CD14-positive monocyte (primary cell): ENCODE measurements at regions not wholly inside any gene's neighbourhood (a gene's known extent, or its start where the extent isn't known, plus 50 kb on each side); places are given as distances from the start of the nearest gene placed in this dataset.
"Not testable (repeated sequence)": the region's sequence is repeated elsewhere in the genome, so short reads cannot be mapped to it uniquely, and the experiment has no call there.

Experiments used
- DNase-seq, 3 donors: peaks; one replicate each; pipeline ENCODE4 v3.0.0-alpha.2; 2011 to 2022
- H2AFZ ChIP-seq: 2 replicates; pipeline ENCODE4 v1.6.0; 2012; ENCODE audit warnings: mild to moderate bottlenecking, low read depth, low read length, inconsistent platforms; ENCODE audit not compliant: insufficient read depth, poor library complexity, severe bottlenecking
- H3K27ac ChIP-seq, 2 donors: 1 replicate in 1 of 2; 2 replicates in 1 of 2; pipeline ENCODE4 v1.5.1; 2012 to 2013; ENCODE audit warnings: low read length in 2 of 2, control low read depth in 1 of 2, inconsistent platforms in 1 of 2, low read depth in 1 of 2, mild to moderate bottlenecking in 1 of 2
- H3K27me3 ChIP-seq, 2 donors: one replicate each; pipeline versions ENCODE4 v1.6.0 to v1.6.1; 2011 to 2013; ENCODE audit warnings: low read length in 2 of 2; ENCODE audit not compliant: control insufficient read depth in 2 of 2, insufficient read depth in 2 of 2
- H3K36me3 ChIP-seq, 2 donors: replicated peaks in 1 of 2; 1 replicate in 1 of 2; 2 replicates in 1 of 2; pipeline versions ENCODE4 v1.5.1 to v1.6.1; 2012 to 2013; ENCODE audit warnings: low read length in 2 of 2, control low read depth in 1 of 2, inconsistent platforms in 1 of 2, mild to moderate bottlenecking in 1 of 2; ENCODE audit not compliant: insufficient read depth in 2 of 2, control insufficient read depth in 1 of 2
- H3K4me1 ChIP-seq, 2 donors: 1 replicate in 1 of 2; 2 replicates in 1 of 2; pipeline versions ENCODE4 v1.5.1 to v1.6.1; 2012 to 2013; ENCODE audit warnings: low read length in 2 of 2, control low read depth in 1 of 2, inconsistent platforms in 1 of 2, mild to moderate bottlenecking in 1 of 2, moderate library complexity in 1 of 2; ENCODE audit not compliant: insufficient read depth in 2 of 2, control insufficient read depth in 1 of 2
- H3K4me2 ChIP-seq: replicated peaks from 2 replicates; pipeline ENCODE3; 2012; ENCODE audit warnings: low read length, moderate library complexity, mild to moderate bottlenecking; ENCODE audit not compliant: poor library complexity, severe bottlenecking; ENCODE audit errors: extremely low read depth
- H3K4me3 ChIP-seq, 3 experiments: fragments of 200-600 bp in 1 of 3; sonication (generic) in 1 of 3; replicated peaks in 1 of 3; 1 replicate in 2 of 3; 2 replicates in 1 of 3; pipeline ENCODE4 v1.5.1; 2011 to 2013; ENCODE audit warnings: low read length in 3 of 3, mild to moderate bottlenecking in 3 of 3, control low read depth in 2 of 3, low read depth in 2 of 3, inconsistent platforms in 1 of 3, moderate library complexity in 1 of 3
- H3K79me2 ChIP-seq: 2 replicates; pipeline ENCODE4 v1.6.0; 2012; ENCODE audit warnings: mild to moderate bottlenecking, control low read depth, inconsistent platforms, low read length, moderate library complexity; ENCODE audit not compliant: insufficient read depth
- H3K9ac ChIP-seq: 2 replicates; pipeline ENCODE4 v1.6.0; 2017; ENCODE audit warnings: low read length, mild to moderate bottlenecking; ENCODE audit not compliant: insufficient read depth, poor library complexity, severe bottlenecking
- H3K9me3 ChIP-seq, 2 donors: replicated peaks in 1 of 2; 1 replicate in 1 of 2; 2 replicates in 1 of 2; pipeline versions ENCODE4 v1.5.1 to v1.6.1; 2012 to 2013; ENCODE audit warnings: low read length in 2 of 2, control low read depth in 1 of 2; ENCODE audit not compliant: control insufficient read depth in 1 of 2, insufficient read depth in 1 of 2
- H4K20me1 ChIP-seq: 2 replicates; pipeline ENCODE4 v1.6.0; 2012; ENCODE audit warnings: mild to moderate bottlenecking, low read length, control low read depth, moderate library complexity; ENCODE audit not compliant: insufficient read depth
- H3K27ac Mint-ChIP-seq, 7 donors: one replicate each; pipeline ENCODE4 v1.8.0; 2020; ENCODE audit warnings: mild to moderate bottlenecking in 7 of 7, mixed read lengths in 7 of 7, moderate library complexity in 6 of 7, inconsistent platforms in 2 of 7
- H3K27me3 Mint-ChIP-seq, 3 donors: one replicate each; pipeline ENCODE4 v1.8.0; 2021 to 2022; ENCODE audit warnings: low read depth in 3 of 3, mild to moderate bottlenecking in 3 of 3, mixed read lengths in 3 of 3, moderate library complexity in 3 of 3, inconsistent platforms in 1 of 3
- H3K36me3 Mint-ChIP-seq, 2 donors: one replicate each; pipeline ENCODE4 v1.8.0; 2020; ENCODE audit warnings: mixed read lengths in 2 of 2, inconsistent platforms in 1 of 2, mild to moderate bottlenecking in 1 of 2
- H3K4me1 Mint-ChIP-seq: one replicate; pipeline ENCODE4 v1.8.0; 2020; ENCODE audit warnings: mild to moderate bottlenecking, mixed read lengths
- H3K4me3 Mint-ChIP-seq, 2 donors: one replicate each; pipeline ENCODE4 v1.8.0; 2020; ENCODE audit warnings: mild to moderate bottlenecking in 2 of 2, mixed read lengths in 2 of 2, moderate library complexity in 1 of 2
- H3K9me3 Mint-ChIP-seq, 7 donors: one replicate each; pipeline ENCODE4 v1.8.0; 2020 to 2022; ENCODE audit warnings: mixed read lengths in 7 of 7, mild to moderate bottlenecking in 6 of 7, moderate library complexity in 6 of 7, inconsistent platforms in 2 of 7
- WGBS: methylation state at CpG from one replicate; pipeline ENCODE4 v1.1.5; 2013; ENCODE audit warnings: missing lambda C conversion rate; ENCODE audit not compliant: insufficient coverage; 5-methylcytosine and 5-hydroxymethylcytosine counted together
- intact Hi-C, 2 donors: fragments of 100-400 bp; cut with micrococcal nuclease; formaldehyde crosslinking; loops; one replicate each; pipeline versions ENCODE4 v1.15.0 to v1.15.1; 2023
- TF ChIP-seq, protein P1 (sequence below): fragments of 200-600 bp; IDR thresholded peaks from one replicate; pipeline ENCODE4 v1.8.0; 2022; ENCODE audit warnings: antibody characterized with exemption, mild to moderate bottlenecking

DNA sequence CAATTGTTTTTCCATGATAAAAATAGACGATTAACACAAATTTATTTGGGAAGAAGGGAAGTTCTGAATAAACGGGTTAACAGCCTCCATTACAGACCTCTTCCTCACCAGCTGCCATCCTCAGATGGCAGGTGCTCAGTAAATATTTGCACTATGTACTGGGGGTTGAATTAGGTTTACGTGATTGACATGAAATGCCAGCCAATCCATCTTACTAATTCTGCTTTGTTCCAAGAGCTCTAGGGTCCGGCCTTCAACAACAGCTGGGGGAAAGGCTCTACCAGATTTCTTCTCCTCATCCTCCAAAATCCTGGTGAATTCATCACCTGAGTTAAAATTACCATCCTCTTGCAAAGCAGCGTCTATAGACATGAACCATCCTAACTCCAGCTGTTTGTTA is 104.6 kb downstream of the MTX3 start:
- Histone ChIP-seq H3K4me3 (no peak overlapping the region), H2AFZ (no peak overlapping the region), H3K9ac (no peak overlapping the region), H3K4me1 (no peaks in the 10 kb centered on the region), H3K36me3 (no peaks in the 10 kb centered on the region), H3K4me2 (no peak overlapping the region), H4K20me1 (no peaks in the 10 kb centered on the region), H3K27ac (no peak overlapping the region), H3K79me2 (no peaks in the 10 kb centered on the region), H3K9me3 (peaks cover 0 to 11% of the 10 kb centered on the region in 2 donors), H3K27me3 (no peaks in the 10 kb centered on the region)
- no peak overlapping the region for H3K27ac Mint-ChIP-seq
- WGBS: no CpG with 5 or more reads among the region's 5 CpGs
- H3K27me3 Mint-ChIP-seq: peaks cover 0 to 2% (median 2%) of the 10 kb centered on the region in 3 donors
- intact Hi-C loops: no loop called here
- TF ChIP-seq, protein P1, sequence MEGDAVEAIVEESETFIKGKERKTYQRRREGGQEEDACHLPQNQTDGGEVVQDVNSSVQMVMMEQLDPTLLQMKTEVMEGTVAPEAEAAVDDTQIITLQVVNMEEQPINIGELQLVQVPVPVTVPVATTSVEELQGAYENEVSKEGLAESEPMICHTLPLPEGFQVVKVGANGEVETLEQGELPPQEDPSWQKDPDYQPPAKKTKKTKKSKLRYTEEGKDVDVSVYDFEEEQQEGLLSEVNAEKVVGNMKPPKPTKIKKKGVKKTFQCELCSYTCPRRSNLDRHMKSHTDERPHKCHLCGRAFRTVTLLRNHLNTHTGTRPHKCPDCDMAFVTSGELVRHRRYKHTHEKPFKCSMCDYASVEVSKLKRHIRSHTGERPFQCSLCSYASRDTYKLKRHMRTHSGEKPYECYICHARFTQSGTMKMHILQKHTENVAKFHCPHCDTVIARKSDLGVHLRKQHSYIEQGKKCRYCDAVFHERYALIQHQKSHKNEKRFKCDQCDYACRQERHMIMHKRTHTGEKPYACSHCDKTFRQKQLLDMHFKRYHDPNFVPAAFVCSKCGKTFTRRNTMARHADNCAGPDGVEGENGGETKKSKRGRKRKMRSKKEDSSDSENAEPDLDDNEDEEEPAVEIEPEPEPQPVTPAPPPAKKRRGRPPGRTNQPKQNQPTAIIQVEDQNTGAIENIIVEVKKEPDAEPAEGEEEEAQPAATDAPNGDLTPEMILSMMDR: no peak
- no peak for DNase-seq
- peaks cover 3% of the 10 kb centered on the region for H3K4me1 Mint-ChIP-seq
- no peaks in the 10 kb centered on the region for H3K36me3 Mint-ChIP-seq
- H3K4me3 Mint-ChIP-seq: no peak overlapping the region
- H3K9me3 Mint-ChIP-seq: peaks cover 0 to 21% (median 10%) of the 10 kb centered on the region in 7 donors

DNA sequence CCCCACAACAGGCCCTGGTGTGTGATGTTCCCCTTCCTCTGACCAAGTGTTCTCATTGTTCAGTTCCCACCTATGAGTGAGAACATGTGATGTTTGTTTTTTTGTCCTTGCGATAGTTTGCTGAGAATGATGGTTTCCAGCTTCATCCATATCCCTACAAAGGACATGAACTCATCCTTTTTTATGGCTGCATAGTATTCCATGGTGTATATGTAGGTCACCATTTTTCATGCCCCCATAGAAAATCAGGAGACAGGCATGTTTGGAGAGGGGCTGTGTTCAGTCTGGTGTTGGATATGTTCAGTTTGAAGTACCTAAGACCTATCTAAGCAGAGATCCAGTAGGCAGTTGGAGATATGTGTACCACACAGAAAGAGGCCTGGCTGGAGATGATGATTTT is 111.2 kb downstream of the MTX3 start:
- not testable (repeated sequence) for H3K27me3 Mint-ChIP-seq, H3K36me3 Mint-ChIP-seq, H3K27ac ChIP-seq, H2AFZ ChIP-seq, H3K4me2 ChIP-seq, DNase-seq, H3K27me3 ChIP-seq, H3K9ac ChIP-seq, H3K27ac Mint-ChIP-seq, H3K79me2 ChIP-seq, H3K4me1 ChIP-seq, H3K4me3 Mint-ChIP-seq, H4K20me1 ChIP-seq, H3K4me3 ChIP-seq, H3K36me3 ChIP-seq, H3K9me3 Mint-ChIP-seq, H3K4me1 Mint-ChIP-seq, H3K9me3 ChIP-seq
- intact Hi-C loops: loop anchor here in 1 of 2 donors (5.0 kb wide), 1 partner anchor 202 kb away; no protein-coding TSS in a partner anchor
- no CpG with 5 or more reads among the region's 1 CpG for WGBS
